Fibroblast of lung (primary cell): ENCODE measurements at regions not wholly inside any gene's neighbourhood (a gene's known extent, or its start where the extent isn't known, plus 50 kb on each side); places are given as distances from the start of the nearest gene placed in this dataset.

Experiments used
- DNase-seq, 2 donors: peaks; one replicate each; pipeline versions ENCODE4 v3.0.0 to v3.0.0-alpha.2; 2010; ENCODE audit warnings: low read depth in 2 of 2
- H2AFZ ChIP-seq: 2 replicates; pipeline ENCODE4 v1.5.1; 2012; ENCODE audit warnings: low read length, control low read depth, inconsistent platforms
- H3K27ac ChIP-seq: 2 replicates; pipeline ENCODE4 v1.5.1; 2011; ENCODE audit warnings: low read length, control low read depth; ENCODE audit not compliant: insufficient read depth
- H3K27me3 ChIP-seq: 2 replicates; pipeline ENCODE4 v1.5.1; 2011; ENCODE audit warnings: mild to moderate bottlenecking, low read length; ENCODE audit not compliant: control insufficient read depth, insufficient read depth
- H3K36me3 ChIP-seq: 2 replicates; pipeline ENCODE4 v1.5.1; 2011; ENCODE audit warnings: low read length; ENCODE audit not compliant: control insufficient read depth, insufficient read depth
- H3K4me1 ChIP-seq: 2 replicates; pipeline ENCODE4 v1.5.1; 2011; ENCODE audit warnings: low read length; ENCODE audit not compliant: control insufficient read depth, insufficient read depth; ENCODE audit errors: extremely low read depth
- H3K4me2 ChIP-seq: 2 replicates; pipeline ENCODE4 v1.5.1; 2011; ENCODE audit warnings: low read length, control low read depth; ENCODE audit not compliant: insufficient read depth; ENCODE audit errors: extremely low read depth
- H3K4me3 ChIP-seq, 4 experiments: fragments of 200-600 bp in 1 of 4; sonication (generic) in 1 of 4; replicated peaks in 1 of 4; 2 replicates each; pipeline ENCODE4 v1.5.1; 2011 to 2016; ENCODE audit warnings: low read length in 4 of 4, low read depth in 3 of 4, mild to moderate bottlenecking in 3 of 4, control low read depth in 2 of 4, inconsistent platforms in 1 of 4, mixed read lengths in 1 of 4; ENCODE audit not compliant: insufficient read depth in 1 of 4; ENCODE audit errors: control extremely low read depth in 1 of 4
- H3K79me2 ChIP-seq: 2 replicates; pipeline ENCODE4 v1.5.1; 2012; ENCODE audit warnings: mild to moderate bottlenecking, low read length, inconsistent platforms; ENCODE audit not compliant: control insufficient read depth, insufficient read depth
- H3K9ac ChIP-seq: 2 replicates; pipeline ENCODE4 v1.5.1; 2011; ENCODE audit warnings: mild to moderate bottlenecking, low read length, control low read depth; ENCODE audit not compliant: insufficient read depth
- H3K9me3 ChIP-seq: 2 replicates; pipeline ENCODE4 v1.5.1; 2012; ENCODE audit warnings: low read depth, low read length; ENCODE audit not compliant: control insufficient read depth, insufficient read depth
- H4K20me1 ChIP-seq: 2 replicates; pipeline ENCODE4 v1.5.1; 2011; ENCODE audit warnings: low read length; ENCODE audit not compliant: control insufficient read depth, insufficient read depth; ENCODE audit errors: extremely low read depth
- CTCF ChIP-seq, 2 donors: IDR thresholded peaks in 1 of 2; conservative IDR thresholded peaks in 1 of 2; 1 replicate in 1 of 2; 2 replicates in 1 of 2; pipeline ENCODE4 v1.5.1; 2011 to 2012; ENCODE audit warnings: low read length in 2 of 2, control low read depth in 1 of 2, inconsistent platforms in 1 of 2, low read depth in 1 of 2, mild to moderate bottlenecking in 1 of 2
- EZH2 ChIP-seq: IDR thresholded peaks from 2 replicates; pipeline ENCODE4 v1.5.1; 2012; ENCODE audit warnings: low read length, control low read depth, mild to moderate bottlenecking; ENCODE audit errors: missing control alignments

- no peaks in the 10 kb centered on the region for H3K9me3 ChIP-seq
- no peak overlapping the region for H2AFZ ChIP-seq
- no peaks in the 10 kb centered on the region for H3K36me3 ChIP-seq
- no peak overlapping the region for H3K4me3 ChIP-seq
- H3K4me2 ChIP-seq: no peak overlapping the region
- H4K20me1 ChIP-seq: no peaks in the 10 kb centered on the region
- H3K27ac ChIP-seq: no peak overlapping the region
- no peak overlapping the region for H3K9ac ChIP-seq
- no peak for DNase-seq
- H3K4me1 ChIP-seq: no peaks in the 10 kb centered on the region
- no peaks in the 10 kb centered on the region for H3K27me3 ChIP-seq
- TF ChIP-seq CTCF (conservative IDR thresholded peaks at IDR 0.05 in 1 of 2, IDR thresholded peaks at IDR 0.05 in 1 of 2; ENCODE audit: low read depth in 1 of 2, low read length in 2 of 2) (no peak), EZH2 (no peak)
- H3K79me2 ChIP-seq: no peaks in the 10 kb centered on the region
These were observed 210.6 kb upstream of the ZNF608 start for GRCh38 chr5:124957063-124957462.

GRCh38 chr5:124960266-124960665 lies 213.8 kb upstream of the ZNF608 start:
- Histone ChIP-seq H3K79me2 (no peaks in the 10 kb centered on the region), H3K4me2 (no peak overlapping the region), H4K20me1 (no peaks in the 10 kb centered on the region), H3K4me3 (no peak overlapping the region), H3K36me3 (no peaks in the 10 kb centered on the region), H3K4me1 (no peaks in the 10 kb centered on the region), H3K27ac (no peak overlapping the region), H3K27me3 (no peaks in the 10 kb centered on the region), H3K9ac (no peak overlapping the region), H2AFZ (no peak overlapping the region), H3K9me3 (no peaks in the 10 kb centered on the region)
- TF ChIP-seq CTCF (conservative IDR thresholded peaks at IDR 0.05 in 1 of 2, IDR thresholded peaks at IDR 0.05 in 1 of 2; ENCODE audit: low read depth in 1 of 2, low read length in 2 of 2): no peak
- TF ChIP-seq EZH2: no peak
- no peak for DNase-seq

GRCh38 chr5:124961521-124961920 lies 215.1 kb upstream of the ZNF608 start:
- Histone ChIP-seq H2AFZ (no peak overlapping the region), H3K36me3 (no peaks in the 10 kb centered on the region), H3K4me1 (no peaks in the 10 kb centered on the region), H3K79me2 (no peaks in the 10 kb centered on the region), H3K9ac (no peak overlapping the region), H3K4me3 (no peak overlapping the region), H3K9me3 (no peaks in the 10 kb centered on the region), H3K4me2 (no peak overlapping the region), H3K27me3 (no peaks in the 10 kb centered on the region), H3K27ac (no peak overlapping the region), H4K20me1 (no peaks in the 10 kb centered on the region)
- DNase-seq: no peak
- TF ChIP-seq EZH2 (no peak), CTCF (conservative IDR thresholded peaks at IDR 0.05 in 1 of 2, IDR thresholded peaks at IDR 0.05 in 1 of 2; ENCODE audit: low read depth in 1 of 2, low read length in 2 of 2) (no peak)
